C1 segment of cervical spinal cord (tissue), 14 donors: ENCODE measurements at regions not wholly inside any gene's neighbourhood (a gene's known extent, or its start where the extent isn't known, plus 50 kb on each side); places are given as distances from the start of the nearest gene placed in this dataset.

Source experiments
- DNase-seq, 14 donors: peaks; one replicate each; lab custom pipeline; 2025; lab: John Stamatoyannopoulos, UW

DNA sequence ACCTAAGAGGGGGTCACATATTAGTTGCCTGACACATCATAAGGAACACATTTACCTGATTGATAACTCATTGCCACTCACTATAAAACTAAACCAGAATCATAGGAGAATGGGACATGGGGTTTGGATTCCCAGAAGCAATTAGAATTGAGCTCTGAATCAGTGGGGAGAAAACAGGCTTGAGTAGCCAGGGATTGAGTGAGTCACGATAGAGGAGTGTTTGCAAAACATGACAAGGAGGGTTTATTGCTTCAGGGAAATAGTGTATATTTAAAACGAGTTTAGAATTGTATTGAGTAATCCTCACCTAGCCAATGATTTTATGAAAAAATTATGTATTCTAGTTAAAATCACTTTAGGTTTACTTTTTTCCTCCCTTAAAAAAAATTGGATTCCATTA lies 101.1 kb upstream of the THRB start:
- no peak for DNase-seq

DNA sequence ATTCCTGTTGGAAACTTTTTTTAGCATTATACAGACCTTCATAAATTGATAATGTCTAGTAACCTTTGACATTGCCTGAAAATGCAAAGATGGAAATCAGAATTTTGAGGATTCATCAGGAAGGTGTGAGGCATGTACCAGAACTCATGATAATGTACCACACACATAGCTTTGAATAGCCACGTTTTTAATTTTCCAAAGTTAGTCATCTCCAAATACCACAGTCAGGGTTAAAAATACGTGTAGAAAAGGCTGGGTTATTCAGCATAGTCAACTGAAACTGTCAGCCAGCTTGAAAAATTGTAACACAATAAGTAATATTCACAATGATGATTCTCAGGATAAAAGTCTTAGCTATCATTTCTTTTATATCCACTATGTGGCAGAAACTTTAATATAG lies 102.0 kb upstream of the THRB start:
- DNase-seq = no peak

DNA sequence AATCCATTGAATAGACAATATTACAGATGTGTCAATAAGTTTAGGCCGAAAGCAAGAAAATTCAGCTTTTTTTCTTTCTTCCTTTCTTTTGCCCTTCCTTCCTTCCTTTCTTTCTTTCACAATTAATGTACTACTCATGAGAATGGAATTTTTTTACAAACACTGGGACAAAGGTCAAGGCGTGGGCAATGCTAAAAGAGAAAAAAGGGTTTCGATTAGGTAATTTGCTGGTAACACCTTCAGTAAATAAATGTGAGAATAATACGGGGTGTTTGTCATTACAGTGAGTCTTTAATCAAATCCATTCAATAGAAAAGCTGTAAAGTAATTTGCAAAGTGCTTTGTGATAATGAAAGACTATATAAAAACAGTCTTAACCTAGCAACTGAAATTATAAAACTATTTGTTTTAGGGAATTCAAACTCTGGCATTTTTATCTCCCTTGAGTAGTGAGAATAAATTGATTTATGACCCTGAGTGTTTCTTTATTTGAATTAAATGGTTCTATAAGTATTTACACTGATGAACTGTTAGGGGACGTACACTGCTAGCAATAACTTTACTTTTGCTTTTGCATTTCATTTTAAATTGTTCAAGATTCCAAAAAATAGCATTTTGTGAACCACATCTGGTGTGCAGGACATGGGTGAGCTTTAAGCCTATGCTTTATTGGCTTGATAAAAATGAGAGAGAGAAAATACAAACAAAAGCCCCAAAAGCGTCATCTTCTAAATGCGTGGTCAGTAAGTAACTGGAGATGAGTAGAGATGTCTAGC lies 104.2 kb upstream of the THRB start:
- DNase-seq = no peak

DNA sequence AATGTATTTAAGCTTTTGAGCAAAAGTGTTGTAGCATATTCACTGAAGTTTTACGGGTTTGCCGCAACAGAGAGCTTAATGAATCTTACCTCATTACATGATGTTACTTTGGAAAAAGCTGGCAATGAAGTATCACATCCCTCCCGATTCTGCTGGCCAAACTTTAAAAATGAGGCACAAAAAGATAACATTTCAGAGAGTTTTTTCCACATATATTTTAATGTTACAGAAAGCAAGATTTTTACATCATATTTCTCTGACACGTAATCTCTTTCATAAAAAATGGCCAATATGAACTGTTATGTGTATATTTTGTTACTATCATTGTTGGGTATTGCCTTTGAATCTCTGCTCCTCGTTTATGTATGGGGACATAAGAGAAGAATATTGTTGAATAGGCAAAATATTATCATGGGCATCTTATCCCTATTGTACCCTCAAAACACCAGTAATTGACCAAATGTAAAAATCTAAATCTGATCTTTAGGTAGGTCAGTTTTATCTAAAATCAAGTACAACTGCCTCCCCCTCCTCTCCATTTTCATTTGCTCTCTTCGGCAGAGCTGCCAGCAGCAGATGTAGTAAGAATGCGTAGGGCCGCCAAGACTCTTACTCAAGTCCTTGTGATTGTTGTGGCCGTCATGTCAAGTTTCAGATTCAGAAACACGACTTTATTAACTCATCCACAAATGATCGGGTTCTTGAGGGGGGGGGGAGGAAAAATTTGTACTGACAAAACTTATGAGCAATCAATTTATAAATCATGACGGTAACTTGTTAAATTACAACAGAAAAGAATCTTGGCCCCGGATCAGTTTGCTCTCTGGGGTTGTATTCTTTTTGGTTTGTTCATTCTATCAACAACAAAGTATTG lies 106.7 kb upstream of the THRB start:
- DNase-seq = no peak

DNA sequence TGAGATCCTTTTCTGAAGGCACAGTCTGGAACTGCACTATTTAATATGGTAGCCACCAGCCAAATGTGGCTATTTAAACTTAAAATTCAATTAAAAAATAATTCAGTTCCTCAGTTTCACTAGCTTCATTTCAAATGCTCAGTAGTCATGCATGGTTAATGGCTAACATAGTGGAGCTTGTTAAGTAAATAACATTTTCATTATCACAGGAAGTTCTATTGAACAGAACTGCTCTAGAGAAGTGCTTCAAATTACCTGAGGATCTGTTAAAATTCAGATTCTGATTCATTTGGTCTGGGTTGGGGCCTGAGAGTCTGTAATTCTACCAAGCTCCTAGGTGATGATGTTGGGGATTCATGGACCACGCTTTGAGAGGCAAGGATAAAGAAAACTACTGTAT lies 109.6 kb upstream of the THRB start:
- no peak for DNase-seq

DNA sequence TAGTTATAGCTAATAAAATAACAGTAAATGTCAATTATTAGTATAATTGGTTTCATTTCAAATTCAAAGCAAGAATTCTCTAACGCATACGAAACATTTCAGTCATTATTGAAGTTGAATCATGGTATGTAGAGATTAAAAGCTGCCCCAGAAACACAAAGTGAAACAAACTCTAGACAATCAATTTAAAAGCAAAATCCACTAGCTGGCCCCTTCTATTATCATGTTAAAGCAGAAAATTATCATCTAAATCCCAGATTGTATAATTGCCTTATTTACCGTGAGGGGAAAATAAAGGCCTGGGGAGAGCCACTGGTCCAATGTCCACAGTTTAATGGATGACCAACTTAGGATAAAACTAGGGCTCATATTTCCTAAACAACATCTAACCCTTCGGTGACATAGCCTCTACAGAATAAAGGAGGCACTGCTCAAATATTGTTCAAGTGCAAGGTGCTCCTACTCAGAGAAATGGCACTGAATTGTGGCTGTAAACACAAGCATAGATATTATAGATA lies 110.9 kb upstream of the THRB start:
- no peak for DNase-seq

DNA sequence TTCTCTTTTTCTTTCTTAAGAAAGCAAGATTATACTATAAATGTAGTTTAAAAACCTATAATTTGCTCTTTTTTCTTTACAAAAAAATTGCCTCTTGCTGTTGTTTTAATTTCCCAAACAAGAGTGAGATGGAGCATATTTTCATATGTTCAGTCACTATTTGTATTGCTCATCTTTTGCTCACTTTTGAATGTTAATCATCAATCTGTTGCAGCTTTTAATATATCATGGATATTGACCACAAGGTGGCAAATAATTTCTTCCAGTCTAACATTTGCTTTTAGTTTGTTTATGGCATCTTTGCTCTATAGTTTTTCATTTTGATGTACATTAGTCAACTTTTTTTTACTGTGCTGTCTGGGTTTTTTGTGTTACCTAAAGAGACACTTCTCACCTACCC lies 112.6 kb upstream of the THRB start:
- DNase-seq = no peak

DNA sequence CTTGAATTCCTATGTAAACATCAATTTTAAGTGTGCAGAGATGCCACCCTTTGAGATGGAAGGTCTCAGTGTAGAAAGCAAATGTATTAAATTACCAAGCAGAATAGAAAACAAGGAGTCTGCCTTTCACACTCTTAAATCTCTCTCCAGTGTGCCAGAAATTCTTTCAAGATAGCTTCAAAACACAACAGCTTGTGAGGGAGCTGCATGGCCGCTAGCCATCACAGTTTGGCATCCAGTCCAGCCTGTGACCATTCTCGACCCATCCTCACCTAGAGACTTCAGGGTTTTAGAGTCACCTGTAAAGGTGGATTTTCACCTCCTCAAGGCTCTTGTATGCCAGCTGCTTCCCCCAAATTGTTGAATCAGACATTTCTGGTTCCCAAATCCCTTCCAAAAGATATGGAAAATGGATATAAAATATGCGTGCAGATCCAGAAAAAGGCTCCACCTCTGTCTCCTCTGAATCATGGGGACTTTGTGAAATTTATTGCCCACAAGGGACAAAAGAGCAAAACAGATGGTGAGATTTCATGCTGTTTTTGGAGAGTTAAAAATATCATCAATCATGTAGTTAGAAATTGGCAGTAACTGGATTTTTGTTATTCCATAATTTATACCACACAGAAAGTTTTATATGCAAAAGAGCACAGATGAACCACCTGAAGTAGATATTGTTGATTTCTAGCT lies 114.2 kb upstream of the THRB start:
- DNase-seq = no peak

DNA sequence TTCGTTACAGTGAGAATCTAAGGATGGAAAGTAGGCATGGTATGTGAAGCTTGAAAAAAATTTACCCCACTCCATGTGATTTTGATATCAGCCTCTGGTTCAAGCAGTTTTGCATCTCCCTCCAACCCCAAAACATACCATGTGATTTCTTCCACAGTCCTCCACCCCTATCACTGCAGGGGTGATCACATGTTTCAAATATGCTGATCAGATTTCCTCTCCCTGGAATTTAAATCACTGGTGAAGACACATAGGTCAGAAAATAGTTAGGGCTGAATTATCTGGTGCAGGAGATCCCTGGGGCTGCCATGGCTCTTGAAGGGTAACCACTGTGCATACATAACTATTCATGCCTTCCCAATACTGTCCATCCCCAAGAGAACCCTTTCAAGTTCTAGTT lies 119.7 kb upstream of the THRB start:
- no peak for DNase-seq

DNA sequence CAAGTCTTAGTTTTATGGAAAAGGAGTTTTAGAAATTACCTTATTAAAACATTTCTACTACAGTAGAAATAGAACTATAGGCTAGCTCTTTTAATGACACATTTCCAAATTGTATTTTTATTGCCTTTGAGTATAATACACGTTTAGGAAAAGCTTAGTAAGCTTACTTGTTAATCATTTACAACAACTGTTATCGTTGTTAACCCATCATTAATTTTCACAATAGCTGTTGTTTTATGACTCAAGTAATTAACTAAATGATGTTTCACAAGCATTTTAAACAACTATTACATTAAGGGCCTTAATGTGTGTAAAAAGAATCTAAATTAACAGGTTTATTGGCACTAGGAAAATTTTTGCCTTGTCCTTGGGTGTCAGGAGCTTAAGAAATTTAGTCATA lies 120.5 kb upstream of the THRB start:
- DNase-seq = no peak

DNA sequence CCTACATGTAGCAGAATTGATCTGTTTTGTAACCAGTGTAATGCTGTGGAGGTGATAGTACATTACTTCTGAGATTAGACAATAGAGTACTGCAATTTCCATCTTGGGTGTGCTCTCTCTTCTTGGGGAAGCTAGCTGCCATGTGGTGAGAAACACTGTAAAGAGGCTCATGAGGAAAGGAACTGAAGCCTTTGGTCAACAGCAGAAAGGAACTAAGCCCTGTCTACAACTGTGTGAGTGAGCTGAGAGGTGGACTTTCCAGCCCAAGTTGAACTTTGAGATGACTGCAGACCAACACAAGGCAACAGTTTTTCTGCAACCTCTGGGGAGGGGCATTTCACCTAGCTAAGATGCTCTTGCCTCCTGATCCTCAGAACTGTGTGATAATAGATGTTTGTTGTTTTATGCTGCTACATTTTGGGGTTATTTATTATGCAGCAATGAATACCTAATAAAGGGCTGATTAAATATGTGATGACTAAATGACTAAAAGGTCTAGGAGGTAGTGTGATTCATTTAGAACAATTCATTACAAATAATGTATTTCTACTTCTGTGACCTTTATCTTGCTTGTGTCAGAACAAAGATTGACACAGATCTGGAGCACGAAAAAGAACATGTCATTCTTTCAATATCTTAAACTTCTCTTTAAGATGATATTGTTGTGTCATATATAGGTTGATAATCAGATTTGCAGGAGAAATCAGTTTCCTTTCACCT lies 121.6 kb upstream of the THRB start:
- DNase-seq = no peak

DNA sequence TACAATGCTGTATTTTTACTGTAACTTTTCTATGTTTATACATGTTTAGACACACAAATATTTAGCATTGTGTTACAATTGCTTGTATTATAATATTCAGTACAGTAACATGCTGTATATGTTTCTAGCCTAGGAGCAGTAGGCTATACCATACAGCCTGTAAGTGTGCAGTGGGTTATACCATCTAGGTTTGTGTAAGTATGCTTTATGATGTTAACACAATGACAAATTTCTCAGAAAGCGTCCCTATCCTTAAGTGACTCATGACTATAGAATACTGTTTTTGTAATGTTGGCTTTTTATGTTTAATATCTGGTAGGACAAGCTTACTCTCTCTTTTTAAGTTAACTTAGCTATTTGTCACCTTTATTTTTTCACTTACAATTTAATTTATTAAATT lies 127.5 kb upstream of the THRB start:
- DNase-seq = no peak

DNA sequence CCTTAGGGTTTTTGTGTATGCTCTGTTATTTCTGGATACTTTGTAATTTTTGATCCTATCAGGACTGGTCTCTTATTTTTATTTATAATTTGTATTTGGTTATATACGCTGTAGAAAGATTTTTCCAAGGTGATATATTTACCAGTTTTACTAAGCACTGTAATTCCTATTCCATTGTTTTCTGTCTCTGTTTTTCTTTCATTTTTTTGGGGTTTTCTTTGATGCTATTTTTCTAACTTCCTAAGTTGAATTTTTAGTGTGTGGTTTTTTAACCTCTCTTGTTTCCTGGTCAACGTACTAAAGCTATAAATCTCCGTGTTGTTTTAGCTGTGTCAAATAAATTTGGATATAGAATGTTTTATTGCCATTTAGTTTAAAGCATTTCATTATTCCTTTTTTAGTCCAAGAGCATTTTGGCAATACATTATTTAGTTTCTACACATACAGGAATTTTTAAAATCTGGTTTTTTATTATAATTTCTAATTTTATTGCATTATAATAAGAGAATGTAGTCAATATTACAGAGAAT lies 128.1 kb upstream of the THRB start:
- DNase-seq = no peak

DNA sequence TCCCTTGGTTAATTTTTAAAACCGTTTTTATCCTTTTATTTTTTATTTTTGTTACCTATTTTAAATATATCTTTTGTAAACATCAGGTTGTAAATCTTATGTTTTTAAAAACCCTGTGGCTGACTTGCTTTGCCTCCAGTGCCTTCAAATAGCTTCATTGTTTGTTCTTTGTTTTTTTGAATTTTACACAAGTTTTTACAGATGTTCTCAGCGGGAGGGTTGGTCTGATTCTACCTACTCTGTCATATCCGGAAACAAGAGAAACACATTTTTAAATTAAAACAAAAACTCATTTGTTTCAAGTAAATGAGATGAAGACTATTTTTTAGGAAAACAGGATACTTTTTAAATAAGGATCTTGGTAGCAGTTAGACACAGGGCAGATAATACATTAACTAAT lies 129.0 kb upstream of the THRB start:
- no peak for DNase-seq

DNA sequence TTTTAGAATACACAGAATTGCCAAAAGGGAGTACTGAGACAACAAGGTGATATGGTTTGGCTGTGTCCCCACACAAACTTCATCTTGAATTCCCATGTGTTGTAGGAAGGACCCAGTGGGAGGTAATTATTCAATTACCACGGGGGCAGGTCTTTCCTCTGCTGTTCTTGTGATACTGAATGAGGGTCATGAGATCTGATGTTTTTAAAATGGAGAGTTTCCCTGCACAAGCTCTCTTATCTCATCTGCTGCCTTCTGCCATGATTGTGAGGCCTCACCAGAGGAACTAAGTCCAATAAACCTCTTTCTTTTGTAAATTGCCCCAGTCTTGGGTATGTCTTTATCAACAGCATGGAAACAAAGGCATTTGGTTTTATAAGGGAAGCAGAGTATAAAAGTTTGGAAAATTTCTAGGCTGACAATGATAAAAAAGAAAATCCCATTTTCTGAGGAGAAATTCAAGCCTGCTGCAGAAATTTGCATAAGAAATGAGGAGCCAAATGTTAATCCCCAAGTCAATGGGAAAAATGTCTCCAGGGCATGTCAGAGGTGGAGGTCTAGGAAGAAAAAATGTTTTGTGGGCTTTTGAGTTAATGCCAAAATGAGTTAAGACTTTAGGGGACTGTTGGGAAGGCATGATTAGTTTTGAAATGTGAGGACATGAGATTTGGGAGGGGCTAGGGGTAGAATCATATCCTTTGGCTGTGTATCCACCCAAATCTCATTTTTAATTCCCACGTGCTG lies 130.5 kb upstream of the THRB start:
- DNase-seq = no peak

DNA sequence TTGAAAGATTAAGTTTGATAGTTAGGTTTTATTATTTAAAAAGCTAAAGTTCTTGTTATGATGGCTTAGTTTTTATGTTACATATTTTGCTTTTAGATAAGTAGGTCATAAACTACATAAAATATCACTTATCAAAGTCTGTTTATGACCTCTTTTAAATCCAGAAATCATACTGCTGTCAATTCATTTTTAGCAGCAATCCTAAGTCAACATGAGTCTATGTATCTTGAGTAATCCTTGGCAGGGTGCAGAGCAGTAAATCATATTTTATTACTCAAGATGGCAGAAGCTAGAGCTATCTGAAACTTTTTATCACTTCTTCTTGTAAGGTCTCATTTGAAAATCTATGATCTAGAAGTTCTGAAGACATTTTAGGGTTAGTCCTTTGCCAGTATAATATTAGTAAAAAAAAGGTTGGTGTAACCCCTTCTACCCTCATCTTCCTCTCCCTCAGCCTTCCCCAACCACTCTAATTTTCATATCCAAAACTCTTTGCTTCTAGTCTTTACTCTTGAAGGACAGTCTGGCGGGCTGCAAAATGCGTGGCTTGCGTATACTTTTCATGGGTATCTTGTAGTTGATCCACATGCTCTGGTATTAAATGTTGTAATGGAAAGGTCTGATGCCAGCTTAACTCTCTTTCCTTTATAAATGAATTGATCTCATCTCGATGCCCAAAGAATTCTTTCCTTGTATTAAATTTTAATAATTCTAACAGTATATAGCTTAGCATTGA lies 134.0 kb upstream of the THRB start:
- no peak for DNase-seq

DNA sequence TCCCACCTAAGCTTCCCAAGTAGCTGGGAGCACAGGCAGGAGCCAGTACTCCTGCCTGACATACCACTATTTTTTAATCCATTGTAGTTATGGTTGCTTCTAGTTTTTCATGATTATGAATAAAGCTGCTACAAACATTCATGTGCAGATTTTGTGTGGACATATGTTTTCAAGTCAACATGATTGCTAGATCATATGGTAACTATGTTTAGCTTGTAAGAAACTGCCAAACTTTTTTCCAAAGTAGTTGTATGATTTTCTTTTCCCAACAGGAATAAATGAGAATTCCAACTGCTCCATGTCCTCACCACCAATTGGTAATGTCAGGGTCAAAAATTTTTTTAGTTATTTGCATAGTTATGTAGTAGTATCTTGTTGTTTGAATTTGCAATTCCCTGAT lies 136.8 kb upstream of the THRB start:
- DNase-seq = no peak

DNA sequence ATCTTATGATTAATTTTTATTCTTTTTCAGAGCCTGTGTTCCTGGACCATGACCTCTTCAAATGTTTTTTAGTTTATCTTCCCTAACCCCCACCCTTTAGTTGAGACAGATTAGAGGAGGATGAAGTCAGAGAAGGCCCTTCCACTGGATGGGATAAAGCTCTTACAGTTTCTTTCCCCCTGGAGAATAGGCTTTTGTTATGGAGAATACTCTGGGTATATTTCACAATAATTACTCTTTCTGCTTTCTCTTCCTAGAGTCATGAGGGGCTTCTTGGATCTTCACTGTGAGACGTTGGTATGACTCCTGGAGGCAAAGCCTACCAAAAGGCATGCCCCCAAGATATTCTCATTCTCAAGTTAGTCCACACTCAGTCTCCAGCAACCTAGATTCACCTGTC lies 144.4 kb upstream of the THRB start:
- DNase-seq = no peak

DNA sequence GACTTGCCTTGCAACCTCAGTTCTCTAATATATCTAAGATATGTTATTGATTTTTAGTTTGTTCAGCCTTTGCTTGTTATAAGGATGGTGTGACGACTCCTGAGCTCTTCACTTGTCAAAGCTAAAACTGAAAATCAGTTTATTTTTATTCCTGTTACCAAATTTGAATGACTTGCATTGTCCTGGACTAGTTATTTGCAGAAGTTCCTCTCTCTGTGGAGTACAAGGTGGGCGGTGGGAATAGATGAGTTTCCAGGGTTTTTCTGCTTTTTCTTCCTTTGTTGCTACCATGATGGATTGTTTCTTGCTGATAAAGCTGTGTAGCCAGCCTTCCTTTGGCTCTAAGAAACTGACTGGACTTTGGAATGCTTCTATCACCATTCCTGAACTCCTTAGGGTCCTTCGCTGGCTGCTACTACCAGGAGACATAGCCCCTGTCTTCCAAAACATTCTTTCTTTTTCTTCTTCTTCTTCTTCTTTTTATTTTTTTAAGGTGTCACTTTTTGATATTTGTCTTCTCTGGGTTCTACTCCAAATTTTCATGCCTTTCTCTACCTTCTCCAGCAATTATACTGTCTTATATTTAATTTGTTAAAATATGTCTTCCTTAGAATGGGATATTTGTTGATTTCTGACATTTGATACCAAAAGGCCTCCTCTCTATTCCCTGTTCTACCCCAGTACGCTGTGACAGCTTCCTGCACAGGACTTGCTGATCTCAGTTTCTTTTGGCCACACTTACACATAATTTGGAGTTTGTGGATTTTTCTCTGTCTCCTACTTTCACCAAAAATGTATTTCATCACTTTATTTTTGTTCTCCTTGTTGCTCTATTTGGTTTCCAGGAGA lies 145.1 kb upstream of the THRB start:
- no peak for DNase-seq
